T-helper 9 cell (primary cell): ENCODE measurements at regions not wholly inside any gene's neighbourhood (a gene's known extent, or its start where the extent isn't known, plus 50 kb on each side); places are given as distances from the start of the nearest gene placed in this dataset.

Source experiments
- DNase-seq: peaks from one replicate; pipeline ENCODE4 v3.0.0-alpha.2; 2020

DNA sequence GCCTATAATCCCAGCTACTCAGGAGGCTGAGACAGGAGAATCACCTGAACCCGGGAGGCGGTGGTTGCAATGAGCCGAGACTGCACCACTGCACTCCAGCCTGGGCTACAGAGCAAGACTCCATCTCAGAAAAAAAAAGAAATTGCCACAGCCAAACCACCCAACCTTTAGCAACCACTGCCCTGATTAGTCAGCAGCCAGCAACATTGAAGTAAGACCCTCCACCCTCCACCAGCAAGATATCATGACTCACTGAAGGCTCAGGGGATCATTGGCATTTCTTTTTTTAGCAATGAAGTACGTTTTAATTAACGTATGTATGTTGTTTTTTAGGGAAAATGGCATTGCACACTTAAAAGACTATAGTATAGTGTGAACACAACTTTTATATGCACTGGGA lies 349.1 kb upstream of the ACVR2A start:
- no peak for DNase-seq

DNA sequence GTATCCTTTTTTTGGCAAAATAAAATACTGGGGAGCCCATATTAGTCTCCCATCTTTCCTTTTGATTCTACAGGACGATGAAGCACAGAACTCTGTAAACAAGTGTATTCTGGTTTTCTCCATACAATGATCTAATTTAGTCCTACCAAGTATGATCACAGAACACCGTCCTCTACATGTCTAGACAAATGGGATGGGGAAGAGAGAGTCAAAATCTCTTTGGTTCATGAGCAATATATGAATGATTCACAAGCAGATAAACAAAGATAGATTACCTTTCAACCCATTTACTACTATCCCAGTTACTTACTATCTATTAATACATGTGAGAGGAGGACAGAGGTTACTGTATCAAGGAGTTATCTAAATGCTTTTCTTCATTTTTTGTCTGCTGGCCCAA lies 352.4 kb upstream of the ACVR2A start:
- no peak for DNase-seq

DNA sequence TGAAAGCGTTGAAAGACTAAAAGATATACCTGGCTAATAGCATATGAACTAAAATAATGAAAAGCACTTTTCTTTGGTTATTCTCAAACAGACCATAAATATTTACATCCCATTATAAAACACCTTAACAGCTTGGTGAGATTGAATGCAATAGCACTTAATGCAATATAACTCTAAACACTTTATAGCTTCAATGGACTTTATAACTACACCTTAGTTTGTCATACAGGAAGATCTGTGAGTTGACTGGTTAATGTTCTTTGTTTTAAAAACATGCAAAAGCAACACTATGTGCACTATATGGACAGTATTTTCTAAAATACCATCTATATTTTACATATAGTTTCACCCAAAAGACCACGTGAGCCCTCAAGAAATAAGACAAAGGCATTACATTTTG lies 353.3 kb upstream of the ACVR2A start:
- DNase-seq: no peak

DNA sequence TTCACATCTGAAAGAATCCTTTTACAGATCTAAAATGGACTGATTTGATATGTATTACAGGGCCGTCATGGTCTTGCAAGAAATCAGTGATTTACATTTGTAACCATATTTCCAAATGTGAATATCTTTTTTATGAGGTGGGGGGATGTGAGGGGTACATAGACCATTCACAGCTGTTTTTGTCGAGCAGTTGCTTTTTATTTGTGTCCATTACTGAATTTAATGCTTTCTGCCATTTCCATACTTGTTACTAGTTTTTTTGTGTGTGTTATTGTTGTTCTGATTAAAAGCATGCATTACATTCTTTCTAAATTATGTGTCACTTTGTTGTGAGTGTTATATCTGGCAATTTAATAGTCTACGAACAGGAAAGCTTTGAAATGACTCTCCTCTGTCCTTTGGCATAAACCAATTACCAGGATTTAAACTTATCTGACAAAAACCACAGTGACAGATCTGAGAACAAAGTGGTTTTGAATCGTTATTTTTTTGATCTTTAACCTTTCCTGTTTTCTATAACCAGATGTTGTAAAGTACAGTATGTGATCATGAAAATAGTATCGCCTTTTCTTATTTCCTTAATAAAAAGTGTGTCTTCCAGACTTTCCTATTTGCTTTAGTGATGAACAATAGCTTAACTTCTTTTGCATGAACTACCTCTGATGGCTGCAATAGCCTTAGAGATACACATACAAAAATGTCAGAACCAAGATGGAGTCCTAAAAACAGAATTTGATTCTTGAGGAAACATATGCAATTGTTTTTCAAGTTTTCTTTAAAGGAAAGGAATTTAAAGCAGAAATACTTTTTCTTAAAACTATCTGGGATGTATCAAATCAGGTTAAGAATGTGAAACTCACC lies 354.2 kb upstream of the ACVR2A start:
- DNase-seq: no peak

DNA sequence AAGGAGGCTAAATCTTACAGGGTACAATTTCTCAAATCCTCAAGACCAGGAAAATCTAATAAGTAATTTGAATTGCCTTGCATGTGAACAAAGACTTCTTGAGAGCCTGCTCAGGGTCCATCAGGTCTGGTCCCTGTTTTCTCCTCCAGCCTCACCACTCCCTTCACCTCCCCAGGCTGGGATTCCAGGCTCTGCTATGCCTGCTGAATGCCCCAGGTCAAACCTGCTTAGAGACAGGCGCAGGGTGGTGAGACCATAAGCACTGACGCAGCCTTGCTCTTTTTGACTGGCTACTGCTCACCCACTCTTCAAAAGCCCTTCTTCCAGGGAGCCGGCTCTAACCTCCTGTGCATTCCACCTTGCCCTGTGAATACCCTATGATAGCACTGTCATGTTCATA lies 356.4 kb upstream of the ACVR2A start:
- DNase-seq: no peak

DNA sequence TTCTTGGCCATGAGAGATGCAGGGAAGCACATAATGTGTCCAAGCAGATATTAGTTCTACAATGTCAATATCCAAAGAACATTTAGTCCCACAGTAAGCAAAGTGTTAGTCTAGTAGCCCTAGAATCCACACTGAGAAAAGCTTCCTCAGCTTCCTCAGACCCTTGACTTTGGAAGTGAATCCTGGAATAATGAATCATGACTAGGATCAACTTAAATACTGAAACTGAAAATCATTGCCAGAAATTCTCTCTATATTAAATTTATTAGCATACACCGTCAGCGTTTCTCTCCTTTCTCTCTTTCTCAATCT lies 356.9 kb upstream of the ACVR2A start:
- no peak for DNase-seq

DNA sequence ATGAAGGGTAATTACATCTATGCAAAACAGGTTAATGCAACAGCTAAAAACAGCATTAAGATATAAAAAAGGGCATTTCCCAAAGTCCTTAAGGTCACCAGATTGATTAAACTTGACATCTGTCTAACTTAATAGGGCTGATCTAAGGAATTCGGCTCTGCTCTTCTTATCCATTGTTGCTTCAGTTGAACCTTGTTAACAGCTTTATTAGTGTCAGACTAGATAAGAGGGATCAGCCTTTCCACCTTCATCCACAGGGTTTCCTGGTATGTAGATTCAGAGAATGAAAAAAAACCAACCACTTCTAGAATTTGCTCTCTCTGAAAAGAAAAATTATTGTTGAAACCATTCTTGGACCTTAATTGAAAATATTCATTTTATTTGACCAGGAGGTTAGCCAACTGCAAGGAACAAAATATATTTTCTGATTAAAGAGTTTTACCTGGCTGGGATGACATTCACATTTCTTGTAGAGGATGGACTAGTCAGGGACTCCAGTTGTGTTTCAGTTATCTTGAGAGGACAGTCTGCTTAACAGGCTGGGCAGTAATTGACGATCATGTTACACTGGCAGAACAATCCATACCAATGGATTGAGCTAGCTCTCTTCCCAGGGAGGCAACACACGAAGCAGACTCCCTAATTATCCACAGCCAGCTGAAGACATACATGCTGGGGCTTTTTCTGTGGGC lies 357.4 kb upstream of the ACVR2A start:
- DNase-seq: no peak

DNA sequence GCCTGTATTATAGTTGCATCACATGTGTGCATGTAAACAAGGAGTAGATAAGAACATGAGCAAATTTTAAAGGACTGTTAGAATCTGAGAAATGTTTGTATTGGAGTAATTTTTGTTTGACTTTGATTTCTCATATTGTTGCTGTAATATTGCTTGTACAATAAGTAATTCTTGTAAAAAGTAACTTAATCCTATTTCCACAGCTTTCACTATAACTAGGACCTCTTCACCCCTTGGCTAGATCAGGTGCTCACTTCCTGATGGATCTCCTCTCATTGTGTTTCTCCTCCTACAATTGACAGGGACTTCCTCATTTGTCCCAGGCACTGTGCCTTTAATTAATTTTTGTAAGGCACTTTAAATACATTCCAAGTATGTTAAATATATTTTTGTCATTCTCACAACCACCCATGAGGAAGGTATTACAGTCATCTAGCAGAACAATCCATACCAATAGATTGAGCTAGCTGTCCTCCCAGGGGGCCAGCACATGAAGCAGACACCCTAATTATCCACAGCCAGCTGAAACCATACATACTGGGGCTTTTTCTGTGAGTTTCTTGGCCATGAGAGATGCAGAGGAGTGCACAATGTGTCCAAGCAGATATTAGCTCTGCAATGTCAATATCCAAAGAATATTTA lies 359.5 kb upstream of the ACVR2A start:
- DNase-seq: no peak

DNA sequence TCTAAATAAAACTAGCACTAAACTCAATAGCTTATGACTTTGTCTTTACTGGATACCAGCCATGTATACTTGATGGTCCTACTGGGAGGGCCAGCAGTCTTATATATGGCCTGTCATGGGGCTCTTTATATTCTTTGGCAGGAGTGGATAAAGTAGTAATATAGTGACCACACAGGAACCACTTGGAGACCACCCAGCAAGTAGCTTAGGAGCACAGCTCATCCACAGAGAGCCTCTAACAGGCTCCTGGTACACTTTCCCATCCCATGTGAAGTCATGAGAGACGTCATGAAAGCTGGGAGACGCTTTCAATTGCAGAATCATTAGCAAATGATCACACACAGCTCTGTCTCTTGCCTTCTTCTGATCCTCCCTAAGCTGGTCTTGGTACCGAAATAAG lies 360.9 kb upstream of the ACVR2A start:
- DNase-seq: no peak

DNA sequence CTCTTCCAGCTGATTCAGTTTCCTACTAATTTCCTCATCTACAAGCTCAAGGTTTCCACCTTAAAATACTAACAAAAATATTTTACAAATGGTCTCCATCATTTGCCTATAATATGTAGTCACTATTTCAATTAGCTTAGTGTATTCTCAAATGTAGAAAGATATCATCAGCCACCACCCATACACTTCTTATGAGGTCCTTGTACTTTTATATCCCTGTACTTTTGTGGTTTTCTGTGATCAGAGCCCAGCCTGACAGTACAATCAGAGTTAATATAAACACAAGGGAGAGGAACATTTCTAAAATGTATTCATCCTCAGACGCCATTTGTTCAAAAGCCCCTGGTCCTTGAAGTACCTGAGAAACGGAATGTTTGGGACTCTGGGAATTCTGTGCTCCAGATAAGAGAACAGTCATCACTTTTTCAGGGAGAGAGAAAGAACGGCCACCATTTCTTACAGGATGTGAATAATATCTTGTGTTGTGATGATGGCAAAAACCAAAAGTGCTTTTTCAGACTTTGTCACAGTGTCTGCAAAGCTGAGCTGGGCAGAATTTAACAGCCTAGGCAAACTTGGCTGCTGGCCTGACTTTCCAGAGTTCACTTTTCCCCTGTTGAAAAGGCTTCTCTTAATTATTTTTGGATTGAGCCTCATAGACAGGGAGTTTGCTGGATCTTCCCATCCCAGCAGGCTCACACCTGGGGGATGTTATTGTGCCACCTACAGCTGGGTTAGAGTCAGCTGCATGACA lies 361.7 kb upstream of the ACVR2A start:
- no peak for DNase-seq

DNA sequence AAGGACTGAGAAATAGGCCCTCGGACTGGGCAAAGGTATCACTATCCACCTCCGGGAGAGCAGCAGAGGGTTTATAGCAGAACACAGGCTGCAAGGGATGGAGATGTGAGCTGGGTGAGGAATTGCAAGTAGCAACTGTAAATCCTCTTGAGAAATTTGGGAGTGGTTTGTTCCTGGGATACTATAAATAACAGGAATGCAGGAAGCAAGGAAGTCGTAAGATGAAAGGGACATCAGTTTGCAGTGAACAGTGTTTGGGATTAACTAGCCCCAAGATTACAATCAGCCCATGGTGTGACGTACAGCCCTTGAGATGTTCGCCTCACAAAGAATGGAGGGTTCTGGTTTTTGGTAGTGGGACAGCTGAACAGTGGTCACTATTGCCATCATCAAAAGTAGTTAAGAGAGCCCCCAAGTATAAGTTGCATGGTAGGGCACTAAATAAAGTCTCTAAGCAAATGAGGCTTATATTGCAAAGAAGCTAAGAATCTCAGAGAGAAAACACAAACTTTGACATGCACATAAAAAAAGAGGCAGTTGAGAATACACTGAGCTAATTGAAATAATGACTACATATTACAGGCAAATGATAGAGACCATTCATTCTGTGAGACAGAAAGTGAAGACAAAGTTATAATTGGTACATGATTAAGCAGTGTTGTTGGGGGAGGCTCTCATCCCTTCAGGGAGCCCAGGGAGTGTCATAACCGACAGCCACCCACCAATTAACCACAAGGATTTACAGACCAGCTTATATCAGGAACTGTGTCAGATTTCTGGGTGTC lies 362.5 kb upstream of the ACVR2A start:
- DNase-seq: no peak

DNA sequence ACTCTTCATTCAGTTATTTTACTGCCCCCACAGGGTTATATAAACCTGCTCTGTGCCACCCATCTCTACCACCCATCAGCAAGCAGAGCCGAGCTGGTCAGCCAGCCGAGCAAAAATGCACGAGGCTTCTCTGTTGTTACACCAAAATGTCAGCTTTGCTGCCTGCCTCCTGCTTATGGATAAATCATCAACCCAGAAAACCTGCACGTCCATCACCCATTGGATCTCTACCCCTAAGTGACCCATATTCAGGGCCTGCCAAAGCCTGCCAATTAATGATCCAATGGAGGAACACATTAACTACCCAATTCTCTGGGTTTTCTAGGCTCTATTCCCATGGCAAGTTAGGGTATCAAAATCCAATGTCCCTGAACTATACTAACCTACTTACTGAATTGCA lies 365.5 kb upstream of the ACVR2A start:
- no peak for DNase-seq

DNA sequence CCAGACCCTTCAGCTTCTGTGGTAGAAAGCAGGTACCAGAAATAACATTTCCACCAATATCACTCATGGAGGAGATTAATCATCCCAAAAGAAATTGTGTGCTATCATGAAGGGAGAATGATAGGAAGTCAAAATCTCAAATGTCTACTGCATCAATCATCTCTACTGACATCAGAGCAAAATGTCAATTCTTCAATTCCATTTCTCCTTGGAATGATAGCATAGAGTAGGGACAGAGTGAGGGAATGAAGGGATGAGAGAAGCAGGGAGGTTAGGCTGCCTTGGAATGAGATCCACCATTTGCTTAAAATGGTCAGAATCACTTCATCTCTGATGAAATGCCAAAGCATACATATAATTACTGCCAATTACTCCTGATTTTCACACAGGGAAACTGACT lies 371.8 kb upstream of the ACVR2A start:
- no peak for DNase-seq

DNA sequence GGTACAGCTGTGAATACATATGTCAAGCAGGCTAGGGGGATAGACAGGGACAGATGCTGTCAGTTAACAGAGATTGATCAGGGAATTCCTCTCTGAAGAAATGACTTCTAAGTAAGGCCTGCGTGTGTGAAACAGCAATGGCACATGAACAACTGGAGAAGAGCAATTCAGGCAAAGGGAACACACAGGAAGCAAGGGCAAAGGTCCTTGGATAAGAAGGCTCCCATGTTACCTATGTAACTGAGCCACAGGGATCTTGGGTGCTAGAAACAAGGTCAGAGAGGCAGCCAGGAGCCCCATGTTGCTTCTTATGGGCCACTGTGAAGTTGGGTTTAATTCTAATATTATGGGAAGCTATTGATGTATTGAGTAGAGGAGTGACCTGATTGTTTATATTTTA lies 373.7 kb upstream of the ACVR2A start:
- no peak for DNase-seq

DNA sequence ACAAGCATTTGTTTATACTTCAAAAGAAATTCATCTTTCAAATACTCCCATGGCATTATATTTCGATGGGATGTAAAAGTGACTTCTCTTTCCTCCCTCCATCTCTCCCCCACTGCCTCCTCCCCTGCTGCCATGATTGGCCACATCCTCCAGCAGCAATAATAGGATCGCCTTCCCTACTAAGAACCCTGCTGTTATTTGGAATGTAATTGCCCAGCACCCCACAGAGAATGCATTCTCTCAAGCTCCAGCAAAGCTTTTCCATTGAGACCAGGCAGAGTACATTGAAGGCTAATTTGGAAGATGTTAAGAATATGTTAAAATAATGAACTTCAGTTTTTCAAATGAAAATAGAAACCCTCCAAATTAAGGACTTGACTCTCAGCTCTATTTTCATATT lies 375.4 kb upstream of the ACVR2A start:
- DNase-seq: no peak

DNA sequence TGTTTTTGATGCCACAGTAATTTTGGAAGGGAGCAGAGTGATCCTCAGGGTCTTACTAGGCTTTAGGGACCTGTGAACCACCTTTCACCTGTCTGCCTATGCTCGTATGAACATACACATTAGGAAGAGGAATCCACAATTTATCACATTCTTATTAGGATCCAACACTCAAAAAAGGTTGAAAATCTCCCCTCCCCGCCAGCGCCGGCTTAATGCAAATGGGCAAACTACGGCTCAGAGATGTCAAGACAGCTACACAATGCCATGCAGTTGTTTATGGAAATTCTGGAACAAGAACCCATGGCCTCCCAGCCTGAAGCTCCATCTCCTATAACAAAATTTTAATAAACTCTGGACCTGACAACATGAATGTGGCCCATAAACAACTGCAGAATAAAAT lies 375.9 kb upstream of the ACVR2A start:
- no peak for DNase-seq

DNA sequence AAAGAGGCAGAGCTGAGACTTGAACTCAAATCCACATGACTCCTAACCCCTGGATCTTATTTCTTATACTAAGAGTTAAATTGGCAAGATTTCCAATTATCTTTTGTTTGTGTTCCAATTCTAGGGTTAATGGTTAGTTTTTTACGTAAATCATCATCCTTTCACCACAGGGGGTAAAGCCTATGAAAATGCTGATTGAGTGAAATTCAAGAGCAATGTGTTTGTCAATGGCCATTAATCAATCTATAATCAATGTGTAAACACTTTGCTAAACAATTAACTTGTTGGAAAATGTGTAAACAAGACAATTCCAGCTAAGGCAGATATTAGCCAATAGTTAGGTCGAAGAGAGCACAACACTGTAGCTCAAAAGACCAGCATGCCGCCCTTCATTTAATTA lies 376.5 kb upstream of the ACVR2A start:
- no peak for DNase-seq

DNA sequence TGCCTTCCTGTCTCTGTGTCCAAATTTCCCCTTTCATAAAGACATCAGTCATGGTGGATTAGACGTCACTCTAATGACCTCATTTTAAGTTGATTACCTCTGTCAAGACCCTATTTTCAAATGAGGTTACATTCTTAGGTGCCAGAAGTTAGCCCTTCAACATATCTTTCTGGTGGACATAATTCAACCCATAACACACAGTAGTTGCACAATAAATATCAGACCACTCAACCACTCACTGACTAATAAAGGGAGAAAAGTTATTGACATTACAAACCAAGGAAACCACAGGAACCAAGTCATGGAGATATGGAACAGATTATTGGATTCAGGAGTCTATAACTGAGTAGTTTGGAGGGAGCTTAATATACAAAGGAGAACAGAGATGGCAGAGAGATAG lies 377.4 kb upstream of the ACVR2A start:
- DNase-seq: no peak

DNA sequence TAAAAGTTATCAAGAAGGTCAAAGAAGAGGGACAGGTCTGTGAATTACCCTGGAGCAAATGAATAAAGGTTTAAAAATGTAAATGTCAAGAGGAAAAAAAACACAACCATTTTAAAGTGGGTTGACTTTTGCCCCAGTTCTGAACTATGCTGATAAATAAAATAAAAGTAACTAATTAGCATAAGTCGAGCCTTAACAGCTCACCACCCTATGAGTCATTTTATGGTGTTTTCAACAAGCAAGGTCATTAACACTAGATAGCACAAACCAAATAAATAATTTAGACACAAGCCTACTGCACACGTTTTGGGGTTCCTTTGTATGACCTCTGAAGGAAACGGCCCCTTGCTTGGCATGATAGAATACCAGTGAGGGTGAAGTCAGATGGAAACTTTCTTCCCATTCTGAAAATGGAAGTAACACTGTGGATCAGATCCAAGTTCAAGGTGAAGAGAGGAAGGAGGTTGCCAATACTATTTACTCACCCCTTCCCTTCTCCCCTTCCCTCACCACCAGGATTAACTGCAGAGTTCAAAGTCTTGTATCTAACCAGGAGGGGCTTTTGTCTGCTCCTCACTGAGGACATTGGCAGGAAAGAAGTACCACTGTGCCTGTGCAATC lies 380.0 kb upstream of the ACVR2A start:
- DNase-seq: no peak

DNA sequence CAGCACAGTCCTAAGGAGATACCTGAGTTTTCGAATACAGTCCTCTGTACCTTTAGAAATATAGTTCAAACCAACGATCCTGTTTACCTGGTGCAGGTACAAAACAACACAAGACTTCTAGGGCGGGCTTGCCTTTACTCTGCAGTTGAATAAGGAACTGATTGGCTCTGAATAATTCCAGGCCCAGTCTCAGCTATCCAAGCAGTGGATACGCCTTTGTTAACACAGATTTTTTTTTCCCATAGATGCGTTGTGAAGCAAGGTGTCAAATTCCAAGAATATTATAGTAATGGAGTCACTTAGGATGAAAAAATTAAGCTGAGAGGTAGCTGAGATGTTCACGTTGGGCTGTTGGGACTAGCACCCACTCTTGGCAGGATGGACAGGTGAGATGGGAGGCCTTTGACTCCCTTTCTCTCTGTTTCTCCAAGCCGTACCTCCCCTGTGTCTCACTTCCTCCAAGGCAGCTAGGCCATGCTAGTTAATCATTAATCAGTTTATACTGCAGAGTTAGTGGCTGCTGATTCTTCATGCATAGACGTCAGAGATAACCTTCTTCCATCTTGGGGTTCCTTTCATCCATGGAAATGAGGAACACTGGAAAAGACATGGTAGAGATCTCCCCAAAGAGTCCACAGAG lies 380.8 kb upstream of the ACVR2A start:
- no peak for DNase-seq

DNA sequence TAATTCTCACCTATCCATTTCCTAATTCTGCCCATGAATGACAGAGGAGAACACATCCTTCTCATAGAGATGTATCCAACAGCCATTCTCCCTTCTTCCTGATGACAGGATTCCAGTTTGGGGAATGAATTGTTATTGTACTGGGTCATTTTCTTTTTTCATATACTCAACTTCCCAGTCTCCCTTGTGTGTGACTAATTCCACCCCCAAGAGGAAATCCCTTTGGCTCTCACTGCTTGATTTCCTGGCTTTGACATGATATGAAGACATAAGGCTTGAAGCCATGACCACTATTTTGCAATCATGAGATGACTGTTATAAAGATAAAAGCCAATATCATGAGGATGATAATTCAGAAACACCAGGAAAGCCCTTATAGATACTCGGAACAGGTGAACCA lies 384.7 kb upstream of the ACVR2A start:
- DNase-seq: no peak

DNA sequence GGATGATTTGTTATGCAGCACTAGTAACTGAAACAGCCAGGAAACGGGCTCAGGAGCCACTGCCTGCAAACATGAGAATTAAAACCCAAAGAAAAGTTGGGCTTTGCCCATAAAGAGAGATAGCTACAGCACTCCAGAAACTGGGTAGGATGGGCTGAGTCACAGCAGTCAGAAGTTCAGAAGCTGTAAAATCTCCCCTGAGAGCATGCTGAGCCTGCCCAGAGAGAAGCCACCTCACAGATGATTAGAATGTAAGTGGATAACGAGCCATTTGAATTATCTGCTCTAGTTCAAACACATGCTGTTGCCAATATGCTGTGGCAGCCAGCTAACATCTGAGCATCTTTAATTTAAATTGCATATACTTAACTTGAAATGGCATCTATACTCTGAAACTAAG lies 388.1 kb upstream of the ACVR2A start:
- no peak for DNase-seq
